ENCODE measurements at regions not wholly inside any gene's neighbourhood (a gene's known extent, or its start where the extent isn't known, plus 50 kb on each side); places are given as distances from the start of the nearest gene placed in this dataset.

DNA sequence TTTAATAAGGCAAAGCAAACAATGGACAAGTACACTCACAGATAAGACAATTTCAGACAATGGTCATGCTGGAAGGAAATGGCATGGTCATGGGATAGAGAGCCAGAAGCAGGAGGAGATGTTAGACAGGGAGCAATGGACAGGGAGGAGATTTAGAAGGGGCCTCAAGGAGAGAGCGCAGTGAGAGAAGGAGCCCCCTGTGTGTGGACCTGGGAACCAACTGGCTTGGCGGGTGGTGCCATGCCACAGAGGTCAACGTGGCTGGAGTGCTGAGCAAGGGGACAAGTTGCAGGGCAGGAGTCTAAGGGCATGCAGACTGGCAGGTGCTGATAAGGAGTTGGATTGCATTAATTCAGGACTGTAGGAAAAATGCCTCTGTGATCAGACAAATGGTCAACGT is 75.3 kb upstream of the UQCRFS1 start:
- DNase-seq (ENCODE audit: low spot score) = no peak
- no peak overlapping the region for H3K27ac ChIP-seq
- TF ChIP-seq, protein P1, sequence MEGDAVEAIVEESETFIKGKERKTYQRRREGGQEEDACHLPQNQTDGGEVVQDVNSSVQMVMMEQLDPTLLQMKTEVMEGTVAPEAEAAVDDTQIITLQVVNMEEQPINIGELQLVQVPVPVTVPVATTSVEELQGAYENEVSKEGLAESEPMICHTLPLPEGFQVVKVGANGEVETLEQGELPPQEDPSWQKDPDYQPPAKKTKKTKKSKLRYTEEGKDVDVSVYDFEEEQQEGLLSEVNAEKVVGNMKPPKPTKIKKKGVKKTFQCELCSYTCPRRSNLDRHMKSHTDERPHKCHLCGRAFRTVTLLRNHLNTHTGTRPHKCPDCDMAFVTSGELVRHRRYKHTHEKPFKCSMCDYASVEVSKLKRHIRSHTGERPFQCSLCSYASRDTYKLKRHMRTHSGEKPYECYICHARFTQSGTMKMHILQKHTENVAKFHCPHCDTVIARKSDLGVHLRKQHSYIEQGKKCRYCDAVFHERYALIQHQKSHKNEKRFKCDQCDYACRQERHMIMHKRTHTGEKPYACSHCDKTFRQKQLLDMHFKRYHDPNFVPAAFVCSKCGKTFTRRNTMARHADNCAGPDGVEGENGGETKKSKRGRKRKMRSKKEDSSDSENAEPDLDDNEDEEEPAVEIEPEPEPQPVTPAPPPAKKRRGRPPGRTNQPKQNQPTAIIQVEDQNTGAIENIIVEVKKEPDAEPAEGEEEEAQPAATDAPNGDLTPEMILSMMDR (conservative IDR thresholded peaks at IDR 0.05; ENCODE audit: low read depth) = no peak
- POLR2A ChIA-PET (ENCODE audit: low non-redundant PET) = no interaction called here
- CTCF ChIA-PET = no interaction called here

GRCh38 chr19:29289020-29289419 is 76.1 kb upstream of the UQCRFS1 start:
- CTCF ChIA-PET = interaction anchor here (1.0 kb wide), 1 partner anchor 25 kb away, joined by 3 read pairs; no protein-coding TSS in a partner anchor
- POLR2A ChIA-PET (ENCODE audit: low non-redundant PET) = no interaction called here
- no peak overlapping the region for H3K27ac ChIP-seq
- no peak for DNase-seq (ENCODE audit: low spot score)
- TF ChIP-seq, protein P1 (conservative IDR thresholded peaks at IDR 0.05; ENCODE audit: low read depth) = no peak

DNA sequence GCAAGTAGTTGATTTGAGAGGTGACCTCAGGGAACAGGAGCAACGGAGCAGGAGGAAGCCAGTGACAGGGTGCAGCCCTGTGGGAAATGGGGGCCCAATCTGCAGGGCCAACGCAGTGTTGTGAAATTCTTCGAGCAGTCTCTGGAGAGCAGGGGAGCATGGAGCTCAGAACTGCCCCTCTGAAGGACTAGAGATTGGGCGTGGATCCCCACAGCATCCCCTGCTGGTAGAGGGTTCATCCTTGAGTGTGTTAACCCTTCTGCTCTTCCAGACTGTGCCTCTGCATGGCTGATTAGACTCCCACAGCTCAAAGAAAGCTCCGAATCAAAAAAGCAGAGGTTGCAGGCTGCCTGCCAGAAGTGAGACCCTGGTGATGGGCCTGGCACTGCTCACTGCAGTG is 77.9 kb upstream of the UQCRFS1 start:
- no peak for DNase-seq (ENCODE audit: low spot score)
- TF ChIP-seq, protein P1 (conservative IDR thresholded peaks at IDR 0.05; ENCODE audit: low read depth) = no peak
- no peak overlapping the region for H3K27ac ChIP-seq
- ChIA-PET POLR2A (ENCODE audit: low non-redundant PET) (no interaction called here), CTCF (interaction anchor here (0.6 kb wide), 1 partner anchor 193 kb away, joined by 3 read pairs; no protein-coding TSS in a partner anchor)

DNA sequence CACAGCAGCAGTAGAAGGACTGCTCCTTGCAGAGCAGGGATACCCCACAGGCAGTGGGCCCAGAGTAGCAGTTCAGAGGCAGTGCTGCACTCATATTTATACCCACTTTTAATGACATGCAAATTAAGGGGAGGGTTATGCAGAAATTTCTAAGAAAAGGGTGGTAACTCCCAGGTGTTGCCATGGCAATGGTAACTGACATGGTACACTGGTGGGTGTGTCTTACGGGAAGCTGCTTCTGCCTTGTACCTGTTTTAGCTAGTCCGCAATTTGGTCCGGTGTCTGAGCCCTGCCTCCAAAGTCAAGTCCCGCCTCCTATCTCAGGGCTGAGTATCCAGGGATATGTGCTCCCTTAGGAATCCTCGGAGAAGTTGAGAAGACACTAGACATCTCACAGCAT is 79.2 kb upstream of the UQCRFS1 start:
- H3K27ac ChIP-seq = no peak overlapping the region
- TF ChIP-seq, protein P1 (conservative IDR thresholded peaks at IDR 0.05; ENCODE audit: low read depth) = no peak
- ChIA-PET CTCF (no interaction called here), POLR2A (ENCODE audit: low non-redundant PET) (no interaction called here)
- DNase-seq (ENCODE audit: low spot score) = no peak

DNA sequence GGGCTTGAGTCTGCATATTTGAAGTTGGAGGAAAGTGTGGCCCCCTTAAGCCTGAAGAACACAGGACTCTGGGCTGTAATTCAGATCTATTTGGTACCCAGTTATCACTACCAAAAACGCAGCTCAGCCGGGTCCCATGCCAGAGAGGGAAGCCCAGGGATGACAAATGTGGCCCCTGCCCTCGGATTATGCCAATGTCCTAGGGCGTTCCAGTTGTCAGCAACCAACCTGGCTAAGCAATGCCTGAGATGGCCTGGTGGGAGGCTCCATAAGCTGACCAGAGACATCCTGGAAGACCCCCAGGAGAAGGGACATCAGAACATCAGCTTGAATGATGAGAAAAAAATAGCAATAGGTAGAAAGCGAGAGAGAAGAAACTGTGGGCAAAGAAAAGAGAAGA is 79.6 kb upstream of the UQCRFS1 start:
- CTCF ChIA-PET = no interaction called here
- H3K27ac ChIP-seq = no peak overlapping the region
- DNase-seq (ENCODE audit: low spot score) = no peak
- TF ChIP-seq, protein P1 (conservative IDR thresholded peaks at IDR 0.05; ENCODE audit: low read depth) = no peak
- POLR2A ChIA-PET (ENCODE audit: low non-redundant PET) = no interaction called here

GRCh38 chr19:29293292-29293691 is 80.3 kb upstream of the UQCRFS1 start:
- DNase-seq (ENCODE audit: low spot score) = no peak
- ChIA-PET POLR2A (ENCODE audit: low non-redundant PET) (no interaction called here), CTCF (no interaction called here)
- TF ChIP-seq, protein P1 (conservative IDR thresholded peaks at IDR 0.05; ENCODE audit: low read depth) = no peak
- no peak overlapping the region for H3K27ac ChIP-seq
